ENCODE measurements at regions not wholly inside any gene's neighbourhood (a gene's known extent, or its start where the extent isn't known, plus 50 kb on each side); places are given as distances from the start of the nearest gene placed in this dataset.

DNA sequence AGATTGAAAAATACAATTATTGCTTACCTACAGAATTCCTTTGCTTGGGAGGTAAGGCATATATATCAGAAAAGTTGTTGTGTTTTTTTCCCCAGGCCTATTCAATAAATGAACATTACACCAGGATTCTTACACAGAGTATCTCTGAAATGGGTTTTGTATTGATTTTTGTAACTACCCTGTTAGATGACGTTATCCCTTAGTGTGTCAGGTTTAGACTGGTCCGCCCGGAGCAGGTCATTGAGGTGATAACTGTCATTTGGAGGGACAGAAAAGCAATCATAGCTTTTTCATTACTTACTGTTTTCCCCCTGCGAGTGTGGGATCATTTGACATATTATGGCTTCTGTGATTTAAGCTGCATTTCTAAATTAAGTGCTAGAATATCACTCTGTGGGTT lies 715.2 kb upstream of the ADAMTS16 start:
- Mint-ChIP-seq H3K9me3 (peaks cover 15% of the 10 kb centered on the region), H3K36me3 (ENCODE audit: low read depth) (no peaks in the 10 kb centered on the region), H3K4me1 (ENCODE audit: low read depth) (no peaks in the 10 kb centered on the region), H3K27ac (no peak overlapping the region), H3K27me3 (no peaks in the 10 kb centered on the region), H3K4me3 (no peak overlapping the region)
- intact Hi-C loops (cut with micrococcal nuclease) = no loop called here

DNA sequence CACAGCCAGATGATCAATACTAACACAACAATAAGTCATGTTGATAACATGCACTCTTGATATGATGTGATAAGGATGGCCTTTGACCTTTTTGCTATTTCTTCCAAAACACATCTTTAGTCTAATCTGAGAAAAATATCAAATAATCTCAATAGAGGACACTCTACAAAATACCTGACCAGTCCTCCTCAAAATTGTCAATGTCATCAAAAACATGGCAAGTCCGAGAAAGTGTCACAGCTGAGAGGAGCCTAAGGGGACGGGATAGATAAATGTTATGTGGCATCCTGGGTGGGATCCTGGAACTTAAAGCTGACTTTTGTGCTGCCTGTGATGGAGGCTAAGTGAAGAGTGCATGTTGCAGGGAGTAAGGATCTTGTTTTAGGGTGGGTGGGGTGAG lies 699.6 kb upstream of the ADAMTS16 start:
- Mint-ChIP-seq H3K27ac (no peak overlapping the region), H3K4me3 (no peak overlapping the region), H3K36me3 (ENCODE audit: low read depth) (no peaks in the 10 kb centered on the region), H3K4me1 (ENCODE audit: low read depth) (no peaks in the 10 kb centered on the region), H3K9me3 (peaks cover 46% of the 10 kb centered on the region), H3K27me3 (no peaks in the 10 kb centered on the region)
- intact Hi-C loops (cut with micrococcal nuclease) = no loop called here

DNA sequence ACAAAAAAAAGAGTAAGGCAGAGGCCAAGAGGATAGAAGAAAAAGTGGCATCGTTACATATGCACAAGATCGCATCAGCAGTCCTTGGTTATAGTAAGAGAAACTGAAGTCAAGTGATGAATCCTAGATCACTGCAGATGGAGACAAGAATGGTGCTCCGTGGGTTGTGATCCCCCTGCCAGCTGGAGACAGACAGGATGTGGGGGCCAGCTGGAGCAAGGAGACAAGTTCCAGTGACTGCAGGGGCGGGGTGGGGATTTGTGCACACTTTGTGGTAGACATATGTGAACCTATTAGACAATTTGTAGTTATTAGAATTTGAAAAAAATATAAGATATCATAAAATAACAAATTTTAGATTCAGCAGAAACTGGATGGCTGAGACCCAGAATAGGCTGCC lies 697.9 kb upstream of the ADAMTS16 start:
- Mint-ChIP-seq H3K4me1 (ENCODE audit: low read depth) (no peaks in the 10 kb centered on the region), H3K4me3 (no peak overlapping the region), H3K27ac (no peak overlapping the region)

DNA sequence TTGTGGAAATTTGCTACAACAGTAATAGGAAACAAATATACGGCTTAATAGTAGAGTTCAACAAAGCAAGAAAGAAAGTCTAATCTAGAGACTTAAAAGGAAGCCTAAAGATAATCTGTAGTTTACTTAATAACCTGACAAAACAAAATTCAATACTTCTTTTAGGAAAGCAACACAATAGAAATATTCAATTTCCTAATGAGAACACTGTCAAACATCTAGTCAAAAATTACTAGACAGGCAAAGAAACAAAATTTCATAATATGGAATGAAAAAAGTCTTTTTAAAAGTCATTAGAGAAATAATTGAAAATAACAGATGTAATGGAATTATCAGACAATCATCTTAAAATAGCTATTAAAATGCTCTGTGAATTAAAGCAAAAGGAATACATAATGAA lies 692.5 kb upstream of the ADAMTS16 start:
- peaks cover 27% of the 10 kb centered on the region for H3K9me3 Mint-ChIP-seq
- H3K27me3 Mint-ChIP-seq = no peaks in the 10 kb centered on the region
- H3K27ac Mint-ChIP-seq = no peak overlapping the region
- no peak overlapping the region for H3K4me3 Mint-ChIP-seq
- no peaks in the 10 kb centered on the region for H3K4me1 Mint-ChIP-seq (ENCODE audit: low read depth)
- intact Hi-C loops (cut with micrococcal nuclease) = no loop called here
- H3K36me3 Mint-ChIP-seq (ENCODE audit: low read depth) = no peaks in the 10 kb centered on the region

More for the DNA sequence above, 697.9 kb upstream of the ADAMTS16 start:
- H3K27me3 Mint-ChIP-seq = no peaks in the 10 kb centered on the region
- intact Hi-C loops (cut with micrococcal nuclease) = no loop called here
- peaks cover 46% of the 10 kb centered on the region for H3K9me3 Mint-ChIP-seq
- no peaks in the 10 kb centered on the region for H3K36me3 Mint-ChIP-seq (ENCODE audit: low read depth)

DNA sequence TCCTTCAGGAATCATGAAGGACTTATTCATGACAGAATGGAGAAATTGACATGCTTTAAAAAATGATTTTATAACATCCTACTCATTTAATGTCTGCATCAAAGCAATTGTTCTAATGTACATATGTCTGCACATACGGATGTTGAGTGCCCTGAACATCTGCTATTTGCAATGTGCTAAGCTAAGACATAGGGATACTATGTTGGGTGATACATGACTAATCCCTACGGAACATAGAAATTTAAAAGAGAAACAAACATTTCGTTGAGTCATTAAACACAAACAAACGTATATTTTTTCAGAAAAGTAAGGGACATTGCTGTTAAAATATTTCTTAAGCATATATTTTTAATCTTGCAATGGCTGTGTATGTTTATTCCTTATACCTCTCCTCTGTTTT lies 686.5 kb upstream of the ADAMTS16 start:
- intact Hi-C loops (cut with micrococcal nuclease) = no loop called here
- Mint-ChIP-seq H3K27me3 (no peaks in the 10 kb centered on the region), H3K36me3 (ENCODE audit: low read depth) (no peaks in the 10 kb centered on the region), H3K4me3 (no peak overlapping the region), H3K9me3 (no peaks in the 10 kb centered on the region), H3K4me1 (ENCODE audit: low read depth) (no peaks in the 10 kb centered on the region), H3K27ac (no peak overlapping the region)

DNA sequence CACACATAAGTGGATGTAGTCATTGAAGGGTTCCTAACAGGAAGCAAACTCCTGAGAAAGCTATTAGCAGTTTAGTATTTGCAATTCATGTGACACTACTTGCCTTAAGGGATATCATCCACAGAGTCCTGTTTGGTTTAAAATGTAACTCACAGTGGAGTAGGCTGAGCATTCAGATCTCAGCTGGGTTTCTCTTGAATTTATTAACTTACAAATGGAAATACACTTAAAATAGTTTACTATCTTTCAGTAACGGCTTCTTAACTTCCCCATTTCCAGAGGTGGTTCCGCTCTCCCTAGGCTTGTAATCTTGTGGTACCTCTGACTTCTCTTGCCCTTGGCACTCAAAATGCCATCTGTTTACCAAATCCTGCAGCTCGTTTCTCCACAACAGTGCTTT lies 660.7 kb upstream of the ADAMTS16 start:
- H3K4me3 Mint-ChIP-seq = no peak overlapping the region
- intact Hi-C loops (cut with micrococcal nuclease) = no loop called here
- H3K4me1 Mint-ChIP-seq (ENCODE audit: low read depth) = no peaks in the 10 kb centered on the region
- no peak overlapping the region for H3K27ac Mint-ChIP-seq
- H3K9me3 Mint-ChIP-seq = peaks cover 6% of the 10 kb centered on the region
- no peaks in the 10 kb centered on the region for H3K27me3 Mint-ChIP-seq
- no peaks in the 10 kb centered on the region for H3K36me3 Mint-ChIP-seq (ENCODE audit: low read depth)

DNA sequence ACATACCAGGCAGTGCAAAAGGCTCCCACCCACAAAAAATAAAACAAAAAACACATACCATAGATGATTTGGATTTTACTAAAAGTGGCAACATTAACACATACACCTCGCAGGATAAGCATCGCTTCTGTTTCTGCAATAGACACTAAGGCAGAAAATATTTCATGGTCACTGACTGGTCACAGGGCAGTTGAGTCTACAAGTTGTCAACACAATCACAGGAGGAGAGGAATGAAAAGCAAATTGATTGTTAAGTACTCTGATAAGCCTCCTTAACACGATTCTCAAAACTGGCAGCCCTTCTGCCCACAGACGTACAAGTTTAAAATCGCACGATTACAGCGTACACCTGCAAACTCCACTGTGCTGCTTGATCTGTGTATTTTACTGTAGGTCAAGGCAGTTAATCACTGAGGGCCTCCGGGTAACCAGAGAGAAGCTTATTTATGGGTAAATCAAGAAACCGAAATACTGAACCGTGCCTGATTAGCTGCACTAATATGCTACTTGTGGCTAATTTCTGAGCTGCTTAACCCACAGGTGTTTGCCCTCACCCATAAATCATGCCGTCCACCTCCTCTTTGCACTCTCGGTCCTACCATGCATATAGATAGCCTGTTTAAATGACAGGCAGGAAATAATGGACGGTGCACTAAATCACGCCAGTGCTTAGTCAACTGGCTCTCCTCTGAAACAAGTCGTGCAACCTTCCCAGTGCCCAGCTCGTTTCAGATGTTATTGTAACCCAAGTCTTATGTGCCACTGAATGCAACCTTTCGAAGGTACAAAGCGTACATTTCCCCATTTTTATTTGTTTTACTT lies 659.4 kb upstream of the ADAMTS16 start:
- H3K9me3 Mint-ChIP-seq = peaks cover 6% of the 10 kb centered on the region
- no peak overlapping the region for H3K4me3 Mint-ChIP-seq
- no peaks in the 10 kb centered on the region for H3K27me3 Mint-ChIP-seq
- H3K36me3 Mint-ChIP-seq (ENCODE audit: low read depth) = no peaks in the 10 kb centered on the region
- intact Hi-C loops (cut with micrococcal nuclease) = no loop called here
- H3K4me1 Mint-ChIP-seq (ENCODE audit: low read depth) = no peaks in the 10 kb centered on the region
- H3K27ac Mint-ChIP-seq = no peak overlapping the region

DNA sequence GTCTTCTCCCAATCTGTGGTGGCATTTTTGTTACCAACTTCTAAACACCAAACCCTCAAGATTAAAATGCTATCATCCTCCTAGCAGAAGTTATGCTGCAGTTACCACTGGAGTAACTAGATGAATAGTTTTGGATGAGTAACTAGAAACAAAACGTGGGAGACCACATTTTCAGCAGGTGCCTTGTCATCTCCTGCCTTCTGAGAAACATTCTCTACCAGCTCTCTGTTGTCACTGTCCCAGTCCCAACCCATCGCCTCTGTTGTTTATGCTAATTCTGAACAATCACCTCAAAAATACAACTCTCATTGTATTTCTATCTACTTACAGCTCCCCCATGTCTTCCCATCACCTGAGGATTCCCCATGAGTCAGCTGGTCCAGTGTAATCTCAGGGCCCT lies 652.5 kb upstream of the ADAMTS16 start:
- intact Hi-C loops (cut with micrococcal nuclease) = no loop called here
- Mint-ChIP-seq H3K9me3 (peaks cover 1% of the 10 kb centered on the region), H3K4me3 (no peak overlapping the region)

DNA sequence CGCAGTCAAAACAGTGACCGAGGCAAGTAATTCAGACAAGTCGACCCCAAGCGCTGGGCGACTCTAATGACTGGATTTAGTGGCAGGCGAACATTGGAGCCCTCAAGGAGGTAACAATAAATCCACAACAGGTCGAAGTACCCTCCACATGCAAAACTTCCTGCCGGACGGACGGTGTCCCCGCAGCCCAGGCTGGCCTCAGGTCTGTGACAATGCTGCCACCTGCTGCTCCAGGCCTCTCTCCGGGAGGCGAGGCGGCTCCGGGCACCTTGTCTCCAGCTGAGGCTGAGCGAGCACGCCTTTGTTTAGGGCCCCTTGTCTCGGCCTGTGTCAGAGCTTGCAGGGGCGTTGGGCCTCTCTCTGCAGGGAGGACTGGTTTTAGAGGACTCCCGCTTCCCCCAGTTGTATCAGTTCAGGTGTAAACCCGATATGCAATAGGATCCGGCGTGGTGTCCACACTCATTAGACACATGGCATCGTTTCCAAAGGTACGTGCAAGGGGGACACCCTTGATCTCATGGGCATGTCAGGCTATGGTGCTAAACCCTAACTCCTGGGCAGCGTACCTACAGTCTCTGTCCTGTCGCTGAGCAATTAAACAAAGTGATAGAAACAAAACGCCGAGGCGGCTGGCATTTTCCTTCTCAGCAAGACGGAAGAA lies 628.0 kb upstream of the ADAMTS16 start:
- Mint-ChIP-seq H3K27ac (no peak overlapping the region), H3K4me1 (ENCODE audit: low read depth) (no peaks in the 10 kb centered on the region), H3K36me3 (ENCODE audit: low read depth) (no peaks in the 10 kb centered on the region), H3K4me3 (no peak overlapping the region), H3K9me3 (no peaks in the 10 kb centered on the region), H3K27me3 (no peaks in the 10 kb centered on the region)
- intact Hi-C loops (cut with micrococcal nuclease) = no loop called here

More for the DNA sequence above, 652.5 kb upstream of the ADAMTS16 start:
- Mint-ChIP-seq H3K4me1 (ENCODE audit: low read depth) (no peaks in the 10 kb centered on the region), H3K27me3 (no peaks in the 10 kb centered on the region), H3K27ac (no peak overlapping the region), H3K36me3 (ENCODE audit: low read depth) (no peaks in the 10 kb centered on the region)

DNA sequence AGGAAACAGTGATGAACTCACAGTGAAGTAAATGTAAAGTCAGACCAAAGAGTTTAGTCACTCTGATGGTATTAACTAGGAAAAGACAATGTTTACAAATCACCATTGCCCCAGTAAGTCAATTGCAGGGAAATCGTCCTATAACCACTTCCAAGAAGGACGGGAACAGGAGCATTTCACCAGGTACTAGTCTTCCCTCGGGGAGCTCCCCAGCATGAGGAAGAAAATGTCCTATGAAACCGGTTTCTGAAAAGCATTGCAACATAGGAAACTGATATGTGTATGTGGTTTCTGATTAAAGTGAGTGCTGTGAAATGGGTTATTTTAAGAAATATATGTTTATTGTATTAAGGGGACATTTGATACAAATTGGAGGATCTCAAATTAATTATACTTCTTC lies 626.7 kb upstream of the ADAMTS16 start:
- intact Hi-C loops (cut with micrococcal nuclease) = no loop called here
- no peaks in the 10 kb centered on the region for H3K4me1 Mint-ChIP-seq (ENCODE audit: low read depth)
- no peak overlapping the region for H3K27ac Mint-ChIP-seq
- H3K36me3 Mint-ChIP-seq (ENCODE audit: low read depth) = no peaks in the 10 kb centered on the region
- no peaks in the 10 kb centered on the region for H3K9me3 Mint-ChIP-seq
- H3K27me3 Mint-ChIP-seq = no peaks in the 10 kb centered on the region
- no peak overlapping the region for H3K4me3 Mint-ChIP-seq

DNA sequence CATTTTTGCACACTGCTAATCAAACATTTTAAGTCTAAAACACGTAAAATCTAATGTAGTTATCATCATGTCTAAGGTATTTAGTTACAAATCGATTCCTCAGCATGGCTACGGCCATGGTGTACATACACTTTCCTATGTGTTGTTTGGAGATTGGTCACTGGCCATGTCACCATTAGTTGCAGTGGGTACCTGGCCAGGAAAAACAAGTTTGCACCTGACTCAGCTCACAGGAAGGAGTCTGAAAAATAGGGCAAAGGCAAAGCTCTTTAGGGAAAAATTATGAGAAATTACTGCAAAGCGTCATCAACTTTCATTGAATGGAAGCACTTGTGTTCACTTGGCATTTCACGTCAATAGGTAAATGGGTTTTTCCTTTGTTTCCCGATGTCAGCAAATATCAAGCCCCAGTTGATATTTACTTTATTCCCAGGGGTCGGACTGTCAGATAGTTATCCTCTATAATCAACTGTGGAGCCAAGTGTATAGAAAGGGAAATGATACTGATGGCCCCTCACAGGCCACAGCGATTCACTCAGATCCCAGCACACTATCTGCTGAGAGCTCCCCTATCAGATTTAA lies 626.0 kb upstream of the ADAMTS16 start:
- Mint-ChIP-seq H3K27ac (no peak overlapping the region), H3K4me1 (ENCODE audit: low read depth) (no peaks in the 10 kb centered on the region), H3K4me3 (no peak overlapping the region), H3K27me3 (no peaks in the 10 kb centered on the region), H3K9me3 (no peaks in the 10 kb centered on the region), H3K36me3 (ENCODE audit: low read depth) (no peaks in the 10 kb centered on the region)
- intact Hi-C loops (cut with micrococcal nuclease) = no loop called here

DNA sequence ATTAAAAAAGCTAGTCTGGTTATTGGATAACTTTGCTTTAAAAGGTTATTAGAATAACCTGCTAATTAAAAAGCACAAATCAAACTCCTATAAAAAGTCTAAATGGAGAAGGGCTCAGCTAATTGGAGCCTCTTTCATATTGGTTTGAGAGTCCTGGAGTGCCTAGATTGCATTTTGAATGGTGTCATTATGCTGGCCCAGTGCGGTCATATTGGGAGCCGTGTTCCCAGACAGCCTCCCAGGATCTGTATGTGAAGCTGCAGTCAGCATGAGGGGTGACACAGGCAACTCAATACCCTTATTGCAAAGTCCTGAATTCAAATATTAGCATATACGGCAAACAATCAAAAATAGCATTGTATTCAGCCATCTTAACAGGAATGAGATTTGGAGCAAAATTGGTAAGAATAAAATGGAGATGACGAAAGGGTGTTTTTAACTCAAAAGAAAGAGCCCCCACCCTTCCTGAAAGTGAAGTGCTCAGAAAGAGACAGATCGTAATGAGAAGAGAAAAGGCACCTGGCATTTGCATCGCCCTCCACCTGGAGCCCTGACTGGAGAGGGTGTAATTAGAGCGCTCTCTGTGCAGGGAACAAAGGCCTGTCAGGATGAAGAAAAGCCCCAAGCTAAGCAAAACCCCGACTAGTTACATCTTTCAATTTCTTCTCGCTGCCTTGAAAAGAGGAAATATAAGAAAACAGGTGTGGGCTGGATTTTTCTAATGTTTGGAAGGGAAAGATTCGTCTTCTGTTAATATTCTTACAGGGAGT lies 621.0 kb upstream of the ADAMTS16 start:
- Mint-ChIP-seq H3K4me1 (ENCODE audit: low read depth) (no peaks in the 10 kb centered on the region), H3K27me3 (no peaks in the 10 kb centered on the region), H3K27ac (no peak overlapping the region), H3K9me3 (no peaks in the 10 kb centered on the region), H3K36me3 (ENCODE audit: low read depth) (no peaks in the 10 kb centered on the region), H3K4me3 (no peak overlapping the region)
- intact Hi-C loops (cut with micrococcal nuclease) = no loop called here

DNA sequence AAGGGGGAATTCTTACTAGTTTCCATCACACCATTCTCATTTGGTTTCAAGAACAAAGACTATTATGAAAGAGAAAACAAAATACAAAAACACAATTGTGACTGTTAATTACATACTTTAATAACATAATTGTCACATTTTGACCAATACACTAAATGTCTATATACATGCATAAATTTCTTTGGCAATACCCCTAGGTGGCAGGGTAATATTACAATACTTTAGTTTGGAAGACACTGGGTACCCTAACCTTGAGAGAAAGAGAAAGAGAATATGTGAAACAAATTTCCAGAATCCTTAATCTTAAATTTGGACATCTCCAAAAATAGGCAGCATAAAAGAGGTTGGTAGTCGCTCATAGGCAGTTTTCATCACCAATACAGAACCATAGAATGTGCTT lies 619.6 kb upstream of the ADAMTS16 start:
- Mint-ChIP-seq H3K27me3 (no peaks in the 10 kb centered on the region), H3K4me3 (no peak overlapping the region), H3K36me3 (ENCODE audit: low read depth) (no peaks in the 10 kb centered on the region), H3K27ac (no peak overlapping the region), H3K4me1 (ENCODE audit: low read depth) (no peaks in the 10 kb centered on the region), H3K9me3 (no peaks in the 10 kb centered on the region)
- intact Hi-C loops (cut with micrococcal nuclease) = no loop called here

DNA sequence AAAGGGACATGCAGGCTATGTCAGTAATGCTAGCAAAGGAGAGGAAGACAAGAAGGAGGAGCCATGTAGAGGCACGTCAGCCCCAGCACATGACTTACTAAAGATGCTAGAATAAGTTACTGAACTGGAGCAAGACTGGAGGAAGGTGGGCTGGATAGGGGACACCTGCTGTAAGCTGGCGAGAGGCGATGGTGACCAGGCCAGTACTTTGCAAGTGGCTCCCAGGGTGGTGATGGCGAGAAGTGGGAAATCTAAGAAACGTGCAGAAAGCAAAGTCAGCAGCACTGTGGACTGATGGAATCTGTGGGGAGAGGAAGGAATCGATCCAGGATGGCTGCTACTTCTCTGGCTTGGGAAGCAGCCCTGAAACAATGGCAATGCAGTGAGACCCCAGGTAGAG lies 617.1 kb upstream of the ADAMTS16 start:
- Mint-ChIP-seq H3K27ac (no peak overlapping the region), H3K27me3 (no peaks in the 10 kb centered on the region), H3K4me3 (no peak overlapping the region), H3K9me3 (no peaks in the 10 kb centered on the region), H3K36me3 (ENCODE audit: low read depth) (no peaks in the 10 kb centered on the region), H3K4me1 (ENCODE audit: low read depth) (no peaks in the 10 kb centered on the region)
- intact Hi-C loops (cut with micrococcal nuclease) = no loop called here
